H9 (cell line): ENCODE measurements at regions not wholly inside any gene's neighbourhood (a gene's known extent, or its start where the extent isn't known, plus 50 kb on each side); places are given as distances from the start of the nearest gene placed in this dataset.

Experiments used
- DNase-seq: peaks from one replicate; pipeline ENCODE4 v3.0.0-alpha.2; 2017
- H2AFZ ChIP-seq: one replicate; pipeline ENCODE4 v1.6.1; 2013; ENCODE audit warnings: mild to moderate bottlenecking, low read length, control low read depth, moderate library complexity
- H2AK5ac ChIP-seq: 2 replicates; pipeline ENCODE4 v1.6.1; 2013; ENCODE audit warnings: low read length, control low read depth, mixed read lengths; ENCODE audit not compliant: insufficient read length
- H2BK120ac ChIP-seq: one replicate; pipeline ENCODE4 v1.6.1; 2013; ENCODE audit warnings: low read depth, mild to moderate bottlenecking, low read length, control low read depth, inconsistent platforms; ENCODE audit not compliant: poor library complexity, severe bottlenecking
- H2BK12ac ChIP-seq: 2 replicates; pipeline ENCODE4 v1.6.1; 2013; ENCODE audit warnings: low read length, control low read depth, mixed read lengths, low read depth; ENCODE audit not compliant: insufficient read length
- H2BK15ac ChIP-seq: 2 replicates; pipeline ENCODE4 v1.6.1; 2013; ENCODE audit warnings: low read depth, low read length, control low read depth
- H2BK20ac ChIP-seq: one replicate; pipeline ENCODE4 v1.6.1; 2013; ENCODE audit warnings: low read depth, mild to moderate bottlenecking, low read length, control low read depth, inconsistent platforms; ENCODE audit not compliant: poor library complexity, severe bottlenecking
- H2BK5ac ChIP-seq: 2 replicates; pipeline ENCODE4 v1.6.1; 2013; ENCODE audit warnings: low read length, control low read depth, mixed read lengths; ENCODE audit not compliant: insufficient read length
- H3K14ac ChIP-seq: 2 replicates; pipeline ENCODE4 v1.6.1; 2013; ENCODE audit warnings: low read length, control low read depth; ENCODE audit not compliant: insufficient read depth
- H3K18ac ChIP-seq: 2 replicates; pipeline ENCODE4 v1.6.1; 2013; ENCODE audit warnings: low read depth, mild to moderate bottlenecking, mixed read lengths, low read length, control low read depth; ENCODE audit not compliant: insufficient read length
- H3K23ac ChIP-seq: 2 replicates; pipeline ENCODE4 v1.6.1; 2013; ENCODE audit warnings: low read length, control low read depth, mixed read lengths, low read depth; ENCODE audit not compliant: insufficient read length
- H3K23me2 ChIP-seq: 2 replicates; pipeline ENCODE4 v1.6.1; 2013; ENCODE audit warnings: low read depth, mild to moderate bottlenecking, mixed read lengths, low read length, control low read depth; ENCODE audit not compliant: insufficient read length, poor library complexity, severe bottlenecking
- H3K27ac ChIP-seq: 2 replicates; pipeline ENCODE4 v1.5.1; 2013; ENCODE audit warnings: low read length, control low read depth, mixed read lengths, low read depth; ENCODE audit not compliant: insufficient read length
- H3K27me3 ChIP-seq: 2 replicates; pipeline ENCODE4 v1.6.1; 2013; ENCODE audit warnings: low read length, control low read depth, inconsistent platforms; ENCODE audit not compliant: insufficient read depth
- H3K4ac ChIP-seq: 2 replicates; pipeline ENCODE4 v1.6.1; 2013; ENCODE audit warnings: low read depth, mild to moderate bottlenecking, control low read depth, inconsistent platforms, low read length, moderate library complexity
- H3K4me1 ChIP-seq: 2 replicates; pipeline ENCODE4 v1.6.1; 2013; ENCODE audit warnings: low read length, control low read depth, inconsistent platforms; ENCODE audit not compliant: insufficient read depth
- H3K4me2 ChIP-seq: 2 replicates; pipeline ENCODE4 v1.6.1; 2013; ENCODE audit warnings: low read length, control low read depth, mixed read lengths; ENCODE audit not compliant: insufficient read length, insufficient read depth
- H3K56ac ChIP-seq: 2 replicates; pipeline ENCODE4 v1.6.1; 2013; ENCODE audit warnings: low read depth, mild to moderate bottlenecking, mixed read lengths, low read length, control low read depth; ENCODE audit not compliant: insufficient read length
- H3K79me1 ChIP-seq: 2 replicates; pipeline ENCODE4 v1.6.1; 2013; ENCODE audit warnings: low read depth, mild to moderate bottlenecking, moderate library complexity, low read length, control low read depth, inconsistent platforms; ENCODE audit not compliant: insufficient read depth, poor library complexity, severe bottlenecking
- H3K79me2 ChIP-seq: 2 replicates; pipeline ENCODE4 v1.6.1; 2013; ENCODE audit warnings: low read length, control low read depth, inconsistent platforms; ENCODE audit not compliant: insufficient read depth
- H3K9ac ChIP-seq: 2 replicates; pipeline ENCODE4 v1.6.1; 2013; ENCODE audit warnings: low read length, control low read depth, mixed read lengths; ENCODE audit not compliant: insufficient read length; ENCODE audit errors: extremely low read depth
- H3K9me3 ChIP-seq: one replicate; pipeline ENCODE4 v1.6.1; 2013; ENCODE audit warnings: low read depth, low read length, inconsistent platforms; ENCODE audit not compliant: control insufficient read depth
- H3T11ph ChIP-seq: one replicate; pipeline ENCODE4 v1.6.1; 2013; ENCODE audit warnings: mild to moderate bottlenecking, low read length, control low read depth, inconsistent platforms
- H4K20me1 ChIP-seq: one replicate; pipeline ENCODE4 v1.6.1; 2013; ENCODE audit not compliant: control insufficient read depth, insufficient read length, insufficient read depth
- H4K5ac ChIP-seq: 2 replicates; pipeline ENCODE4 v1.6.1; 2013; ENCODE audit warnings: low read depth, mild to moderate bottlenecking, mixed read lengths, low read length, control low read depth; ENCODE audit not compliant: insufficient read length
- H4K8ac ChIP-seq: replicated peaks from 2 replicates; pipeline ENCODE4 v1.6.1; 2013; ENCODE audit warnings: low read length, control low read depth, mixed read lengths, low read depth; ENCODE audit not compliant: insufficient read length
- H4K91ac ChIP-seq: 2 replicates; pipeline ENCODE4 v1.6.1; 2013; ENCODE audit warnings: low read depth, mild to moderate bottlenecking, moderate library complexity, mixed read lengths, low read length, control low read depth; ENCODE audit not compliant: insufficient read length
- H3K27ac Mint-ChIP-seq, 3 experiments: 2 replicates in 2 of 3; 3 replicates in 1 of 3; pipeline ENCODE4 v1.8.0; 2020 to 2021; ENCODE audit warnings: mixed read lengths in 3 of 3, mild to moderate bottlenecking in 1 of 3, moderate library complexity in 1 of 3
- H3K27me3 Mint-ChIP-seq: 2 replicates; pipeline ENCODE4 v1.8.0; 2021; ENCODE audit warnings: low read depth, mild to moderate bottlenecking, moderate library complexity, mixed read lengths
- H3K36me3 Mint-ChIP-seq, 3 experiments: 2 replicates in 2 of 3; 3 replicates in 1 of 3; pipeline ENCODE4 v1.8.0; 2020 to 2021; ENCODE audit warnings: low read depth in 3 of 3, mixed read lengths in 3 of 3; ENCODE audit not compliant: insufficient read depth in 1 of 3
- H3K4me1 Mint-ChIP-seq, 2 experiments: 2 replicates each; pipeline ENCODE4 v1.8.0; 2020; ENCODE audit warnings: mixed read lengths in 2 of 2
- H3K4me3 Mint-ChIP-seq, 2 experiments: 2 replicates in 1 of 2; 3 replicates in 1 of 2; pipeline ENCODE4 v1.8.0; 2020 to 2021; ENCODE audit warnings: mild to moderate bottlenecking in 2 of 2, mixed read lengths in 2 of 2, moderate library complexity in 1 of 2
- H3K9me3 Mint-ChIP-seq, 2 experiments: 2 replicates in 1 of 2; 3 replicates in 1 of 2; pipeline ENCODE4 v1.8.0; 2020; ENCODE audit warnings: mild to moderate bottlenecking in 2 of 2, mixed read lengths in 2 of 2, moderate library complexity in 1 of 2
- WGBS: extraction: QIAGEN DNeasy Blood & Tissue Kit; methylation state at CpG from one replicate; pipeline ENCODE4 v1.1.7; 2013; ENCODE audit warnings: missing lambda C conversion rate, low lambda C conversion rate, mixed read lengths; ENCODE audit not compliant: insufficient read length; ENCODE audit errors: extremely low coverage; 5-methylcytosine and 5-hydroxymethylcytosine counted together
- TF ChIP-seq, protein P1 (sequence below): fragments of 200-600 bp; sonication (generic); conservative IDR thresholded peaks from 3 replicates; pipeline ENCODE4 v1.8.0; 2021; ENCODE audit warnings: antibody characterized with exemption, mild to moderate bottlenecking

DNA sequence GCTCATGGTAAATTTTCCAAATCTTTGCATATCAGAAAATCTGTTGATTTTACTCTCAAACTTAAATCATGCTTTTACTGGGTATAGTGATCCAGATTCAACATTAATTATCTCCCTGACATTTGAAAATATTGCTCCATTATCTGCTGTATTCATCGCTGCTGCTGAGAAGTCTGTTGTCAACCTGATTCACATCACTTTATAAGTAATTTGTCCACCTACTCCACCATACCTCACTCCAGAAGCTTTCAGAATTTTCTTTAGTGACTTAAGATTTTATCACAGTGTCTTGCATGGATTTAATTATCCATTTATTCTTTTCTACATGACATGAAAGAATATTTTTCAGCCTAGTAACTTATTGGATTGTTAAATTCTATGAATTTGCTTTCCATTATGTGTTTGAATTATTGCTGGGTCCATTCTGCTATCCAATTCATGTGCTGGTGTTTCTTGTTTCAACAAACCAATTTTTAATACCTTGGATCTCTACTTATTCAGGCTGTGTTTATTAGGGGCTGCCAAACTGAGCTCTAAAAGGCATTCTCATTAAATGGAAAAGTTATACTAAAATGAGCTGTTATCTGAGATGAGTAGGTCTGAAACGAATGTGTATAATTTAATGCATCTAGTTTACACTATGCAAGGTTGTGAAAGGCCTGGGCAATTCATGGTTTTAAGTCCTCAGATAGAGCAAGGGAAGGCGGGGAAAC is 519.3 kb upstream of the CDH11 start:
- no peaks in the 10 kb centered on the region for H3K79me1 ChIP-seq
- no peak overlapping the region for H3K14ac ChIP-seq
- no peaks in the 10 kb centered on the region for H3K23me2 ChIP-seq
- H3K27me3 ChIP-seq, result no peaks in the 10 kb centered on the region
- no peak overlapping the region for H4K5ac ChIP-seq
- DNase-seq, result no peak
- H2AFZ ChIP-seq, result no peak overlapping the region
- no peaks in the 10 kb centered on the region for H3K79me2 ChIP-seq
- H2BK20ac ChIP-seq, result no peak overlapping the region
- H3K9ac ChIP-seq, result no peak overlapping the region
- TF ChIP-seq, protein P1, sequence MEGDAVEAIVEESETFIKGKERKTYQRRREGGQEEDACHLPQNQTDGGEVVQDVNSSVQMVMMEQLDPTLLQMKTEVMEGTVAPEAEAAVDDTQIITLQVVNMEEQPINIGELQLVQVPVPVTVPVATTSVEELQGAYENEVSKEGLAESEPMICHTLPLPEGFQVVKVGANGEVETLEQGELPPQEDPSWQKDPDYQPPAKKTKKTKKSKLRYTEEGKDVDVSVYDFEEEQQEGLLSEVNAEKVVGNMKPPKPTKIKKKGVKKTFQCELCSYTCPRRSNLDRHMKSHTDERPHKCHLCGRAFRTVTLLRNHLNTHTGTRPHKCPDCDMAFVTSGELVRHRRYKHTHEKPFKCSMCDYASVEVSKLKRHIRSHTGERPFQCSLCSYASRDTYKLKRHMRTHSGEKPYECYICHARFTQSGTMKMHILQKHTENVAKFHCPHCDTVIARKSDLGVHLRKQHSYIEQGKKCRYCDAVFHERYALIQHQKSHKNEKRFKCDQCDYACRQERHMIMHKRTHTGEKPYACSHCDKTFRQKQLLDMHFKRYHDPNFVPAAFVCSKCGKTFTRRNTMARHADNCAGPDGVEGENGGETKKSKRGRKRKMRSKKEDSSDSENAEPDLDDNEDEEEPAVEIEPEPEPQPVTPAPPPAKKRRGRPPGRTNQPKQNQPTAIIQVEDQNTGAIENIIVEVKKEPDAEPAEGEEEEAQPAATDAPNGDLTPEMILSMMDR, result no peak
- no peak overlapping the region for H3K4ac ChIP-seq
- no peaks in the 10 kb centered on the region for H3K4me1 ChIP-seq
- no peak overlapping the region for H3K18ac ChIP-seq
- H4K20me1 ChIP-seq, result no peaks in the 10 kb centered on the region
- Mint-ChIP-seq H3K4me3 (no peak overlapping the region), H3K36me3 (no peaks in the 10 kb centered on the region), H3K4me1 (peaks cover 0 to 2% of the 10 kb centered on the region in 2 experiments; a peak in 1 of 4 replicates), H3K27me3 (no peaks in the 10 kb centered on the region; the same call in 1 of the 2 replicates), H3K27ac (no peak overlapping the region), H3K9me3 (peaks cover 0 to 5% of the 10 kb centered on the region in 2 experiments; a peak in 3 of 5 replicates)
- no peak overlapping the region for H4K91ac ChIP-seq
- no peak overlapping the region for H3K23ac ChIP-seq
- H3K27ac ChIP-seq, result no peak overlapping the region
- WGBS, result no CpG with 5 or more reads among the region's 3 CpGs
- no peaks in the 10 kb centered on the region for H3K9me3 ChIP-seq
- no peak overlapping the region for H2BK15ac ChIP-seq
- H3K4me2 ChIP-seq, result no peak overlapping the region
- H2BK5ac ChIP-seq, result no peak overlapping the region
- no peak overlapping the region for H3T11ph ChIP-seq
- no peak overlapping the region for H2BK120ac ChIP-seq
- H2BK12ac ChIP-seq, result no peak overlapping the region
- H4K8ac ChIP-seq, result no peak overlapping the region
- no peak overlapping the region for H3K56ac ChIP-seq
- H2AK5ac ChIP-seq, result no peak overlapping the region
